H1 (cell line): ENCODE measurements at regions not wholly inside any gene's neighbourhood (a gene's known extent, or its start where the extent isn't known, plus 50 kb on each side); places are given as distances from the start of the nearest gene placed in this dataset.

ENCODE experiments used
- KDM1A ChIP-seq: fragments of 200-600, 300-600 bp; sonication (generic); IDR thresholded peaks from 2 replicates; pipeline ENCODE4 v1.7.1; 2016; ENCODE audit warnings: mild to moderate bottlenecking, low read length, borderline replicate concordance
- KDM4A ChIP-seq: IDR thresholded peaks from one replicate; pipeline ENCODE4 v1.7.1; 2012; ENCODE audit warnings: low read depth, mild to moderate bottlenecking, moderate library complexity, low read length, inconsistent platforms; ENCODE audit not compliant: severe bottlenecking
- RAD21 ChIP-seq, 2 experiments: IDR thresholded peaks in 1 of 2; conservative IDR thresholded peaks in 1 of 2; 2 replicates each; pipeline ENCODE4 v1.6.1; 2011; ENCODE audit warnings: low read depth in 2 of 2, low read length in 2 of 2, improper control_type of control experiment in 1 of 2, inconsistent platforms in 1 of 2, mild to moderate bottlenecking in 1 of 2, moderate library complexity in 1 of 2
- ZNF274 ChIP-seq: IDR thresholded peaks from 2 replicates; pipeline ENCODE4 v1.7.0; 2012; ENCODE audit warnings: low read length, borderline replicate concordance; ENCODE audit errors: extremely low read depth

DNA sequence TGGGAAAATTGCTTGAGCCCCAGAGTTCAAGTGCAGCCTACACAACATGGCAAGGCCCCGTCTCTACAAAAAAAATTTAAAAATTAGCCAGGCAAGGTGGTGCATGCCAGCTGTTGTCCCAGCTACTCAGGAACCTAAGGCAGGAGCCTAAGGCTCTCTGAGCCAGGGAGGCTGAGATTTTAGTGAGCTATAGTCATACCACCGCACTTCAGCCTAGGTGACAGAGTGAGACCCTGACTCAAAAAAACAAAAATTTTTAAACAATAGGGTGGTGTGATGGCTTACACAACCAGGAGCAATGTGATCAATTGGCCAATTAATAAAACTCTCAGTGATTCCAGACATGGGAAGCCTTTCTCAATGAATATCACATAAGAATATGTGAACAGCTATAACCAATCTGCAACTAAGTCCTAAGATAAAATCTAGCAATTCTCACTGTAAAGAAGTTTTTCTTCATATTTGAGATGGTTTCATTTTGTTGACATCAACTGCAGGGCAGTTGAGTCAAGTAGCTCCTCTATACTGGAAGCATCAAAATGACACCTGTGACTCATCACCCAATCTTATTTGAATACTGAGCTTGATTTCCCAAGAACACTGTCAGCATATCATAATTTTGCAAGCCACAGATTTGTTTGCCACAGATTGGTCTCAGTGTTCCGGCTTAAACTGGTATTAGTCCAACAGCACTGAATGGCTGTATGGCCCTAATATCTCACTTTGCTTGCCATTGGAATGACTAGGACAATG lies 169.0 kb upstream of the GJE1 start (continued):
- TF ChIP-seq RAD21 (IDR thresholded peaks at IDR 0.05 in 1 of 2, conservative IDR thresholded peaks at IDR 0.05 in 1 of 2; ENCODE audit: low read depth in 2 of 2, low read length in 2 of 2) (no peak), KDM1A (no peak), ZNF274 (no peak), KDM4A (no peak)
- TF ChIP-seq, all 59 proteins: peak for 0
